WTC11 (cell line): ENCODE measurements at regions not wholly inside any gene's neighbourhood (a gene's known extent, or its start where the extent isn't known, plus 50 kb on each side); places are given as distances from the start of the nearest gene placed in this dataset.

Experiments used
- ATAC-seq: fragments of 200-7000 bp; cut with Tn5 transposase; 2 replicates; pipeline ENCODE4 v1.10.0; 2021; ENCODE audit warnings: mild to moderate bottlenecking, moderate library complexity
- CTCF ChIA-PET: fragments of 300-600 bp; sonication (Branson Sonifier 250); formaldehyde crosslinking; loops from one replicate; lab custom pipeline; 2021; ENCODE audit warnings: antibody characterized with exemption; lab: Charles Lee
- POLR2A ChIA-PET: fragments of 350-600 bp; sonication (Branson Sonifier 250); formaldehyde crosslinking; loops from one replicate; lab custom pipeline; 2021; ENCODE audit warnings: antibody characterized with exemption; lab: Charles Lee
- DNase-seq: peaks from one replicate; pipeline ENCODE4 v3.0.0; 2021; ENCODE audit warnings: low spot score
- H3K27ac Mint-ChIP-seq: 2 replicates; pipeline ENCODE4 v1.8.0; 2021; ENCODE audit warnings: mixed read lengths
- H3K27me3 Mint-ChIP-seq: 2 replicates; pipeline ENCODE4 v1.8.0; 2021; ENCODE audit warnings: low read depth, mild to moderate bottlenecking, moderate library complexity, mixed read lengths
- H3K36me3 Mint-ChIP-seq: 2 replicates; pipeline ENCODE4 v1.8.0; 2021; ENCODE audit warnings: mixed read lengths
- H3K4me1 Mint-ChIP-seq: 2 replicates; pipeline ENCODE4 v1.8.0; 2022; ENCODE audit warnings: mixed read lengths
- H3K4me3 Mint-ChIP-seq: 2 replicates; pipeline ENCODE4 v1.8.0; 2021; ENCODE audit warnings: mild to moderate bottlenecking, moderate library complexity, mixed read lengths
- H3K9me3 Mint-ChIP-seq: 2 replicates; pipeline ENCODE4 v1.8.0; 2021; ENCODE audit warnings: mixed read lengths
- CBFB ChIP-seq: sonication (generic); formaldehyde crosslinking; IDR thresholded peaks from 2 replicates; pipeline ENCODE4 v1.8.1; 2022; ENCODE audit warnings: mild to moderate bottlenecking, low read depth, missing genetic modification reagents
- ELF4 ChIP-seq: sonication (generic); formaldehyde crosslinking; IDR thresholded peaks from 2 replicates; pipeline ENCODE4 v1.8.1; 2022; ENCODE audit warnings: low read depth, mild to moderate bottlenecking, moderate library complexity, missing genetic modification reagents
- EMX1 ChIP-seq: fragments of 250-450 bp; sonication (Bioruptor Pico); IDR thresholded peaks from 2 replicates; pipeline ENCODE4 v1.8.0; 2021; ENCODE audit warnings: mild to moderate bottlenecking
- ERG ChIP-seq: fragments of 250-450 bp; sonication (Bioruptor Pico); IDR thresholded peaks from 2 replicates; pipeline ENCODE4 v1.8.0; 2021; ENCODE audit warnings: mild to moderate bottlenecking
- ESRRA ChIP-seq: sonication (generic); formaldehyde crosslinking; IDR thresholded peaks from 2 replicates; pipeline ENCODE4 v1.8.1; 2022; ENCODE audit warnings: mild to moderate bottlenecking, missing genetic modification reagents, borderline replicate concordance
- ETV6 ChIP-seq: sonication (generic); formaldehyde crosslinking; IDR thresholded peaks from 2 replicates; pipeline ENCODE4 v1.8.1; 2022; ENCODE audit warnings: mild to moderate bottlenecking, missing genetic modification reagents
- GTF2I ChIP-seq: fragments of 250-450 bp; sonication (Bioruptor Pico); conservative IDR thresholded peaks from 2 replicates; pipeline ENCODE4 v1.4.0; 2021; ENCODE audit warnings: mild to moderate bottlenecking
- KAT7 ChIP-seq: sonication (generic); formaldehyde crosslinking; IDR thresholded peaks from 2 replicates; pipeline ENCODE4 v1.8.1; 2023; ENCODE audit warnings: missing genetic modification reagents, mild to moderate bottlenecking, borderline replicate concordance
- NR3C1 ChIP-seq: sonication (generic); formaldehyde crosslinking; conservative IDR thresholded peaks from 2 replicates; pipeline ENCODE4 v1.8.1; 2023; ENCODE audit warnings: low read depth, mild to moderate bottlenecking, missing genetic modification reagents
- PREB ChIP-seq: sonication (generic); formaldehyde crosslinking; IDR thresholded peaks from 2 replicates; pipeline ENCODE4 v1.8.1; 2022; ENCODE audit warnings: mild to moderate bottlenecking, missing genetic modification reagents, moderate library complexity, borderline replicate concordance
- SMAD4 ChIP-seq: sonication (generic); formaldehyde crosslinking; IDR thresholded peaks from 2 replicates; pipeline ENCODE4 v1.8.0; 2022; ENCODE audit warnings: mild to moderate bottlenecking, missing genetic modification reagents
- SOX15 ChIP-seq: fragments of 250-450 bp; sonication (Bioruptor Pico); IDR thresholded peaks from 2 replicates; pipeline ENCODE4 v1.9.0; 2021; ENCODE audit warnings: mild to moderate bottlenecking
- STAT6 ChIP-seq: sonication (generic); formaldehyde crosslinking; conservative IDR thresholded peaks from 2 replicates; pipeline ENCODE4 v1.8.1; 2023; ENCODE audit warnings: mild to moderate bottlenecking, low read depth, missing genetic modification reagents, moderate library complexity
- TEAD4 ChIP-seq: sonication (generic); formaldehyde crosslinking; IDR thresholded peaks from 2 replicates; pipeline ENCODE4 v1.8.0; 2022; ENCODE audit warnings: mild to moderate bottlenecking, missing genetic modification reagents
- USF1 ChIP-seq: sonication (generic); formaldehyde crosslinking; IDR thresholded peaks from 2 replicates; pipeline ENCODE4 v1.8.0; 2022; ENCODE audit warnings: mild to moderate bottlenecking, missing genetic modification reagents
- USF2 ChIP-seq: sonication (generic); formaldehyde crosslinking; IDR thresholded peaks from 2 replicates; pipeline ENCODE4 v1.8.1; 2023; ENCODE audit warnings: mild to moderate bottlenecking, missing genetic modification reagents, moderate library complexity
- ZBTB43 ChIP-seq: sonication (generic); formaldehyde crosslinking; IDR thresholded peaks from 2 replicates; pipeline ENCODE4 v1.8.1; 2023; ENCODE audit warnings: mild to moderate bottlenecking, missing genetic modification reagents
- ZNF263 ChIP-seq: sonication (generic); formaldehyde crosslinking; IDR thresholded peaks from 2 replicates; pipeline ENCODE4 v1.8.1; 2022; ENCODE audit warnings: low read depth, mild to moderate bottlenecking, moderate library complexity, missing genetic modification reagents
- ZNF317 ChIP-seq: sonication (generic); formaldehyde crosslinking; IDR thresholded peaks from 2 replicates; pipeline ENCODE4 v1.8.1; 2023; ENCODE audit warnings: low read depth, mild to moderate bottlenecking, moderate library complexity, missing genetic modification reagents, borderline replicate concordance
- ZNF416 ChIP-seq: fragments of 250-450 bp; sonication (Bioruptor Pico); IDR thresholded peaks from 2 replicates; pipeline ENCODE4 v1.9.0; 2021; ENCODE audit warnings: mild to moderate bottlenecking, inconsistent platforms

- no peak overlapping the region for H3K4me3 Mint-ChIP-seq
- peaks cover 3% of the 10 kb centered on the region; the same call in 1 of the 2 replicates for H3K4me1 Mint-ChIP-seq
- POLR2A ChIA-PET = no interaction called here
- DNase-seq (no peak), ATAC-seq (no peak)
- H3K27me3 Mint-ChIP-seq = peaks cover 6% of the 10 kb centered on the region
- TF ChIP-seq GTF2I (CRISPR knock-in tag) = no peak
- TF ChIP-seq ERG (CRISPR knock-in tag) = no peak
- no peak for TF ChIP-seq ZNF263 (CRISPR knock-in tag)
- H3K9me3 Mint-ChIP-seq = peaks cover 6% of the 10 kb centered on the region
- H3K36me3 Mint-ChIP-seq = no peaks in the 10 kb centered on the region
- CTCF ChIA-PET = interaction anchor here (1.1 to 1.3 kb wide), 2 partner anchors 19 to 126 kb away, joined by 3 to 5 read pairs; no protein-coding TSS in a partner anchor
- H3K27ac Mint-ChIP-seq = no peak overlapping the region
Observed at GRCh38 chr2:126990605-126991532, 92.2 kb downstream of the TEX51 start.

- H3K9me3 Mint-ChIP-seq = no peaks in the 10 kb centered on the region; the same call in 1 of the 2 replicates
- no peak overlapping the region for H3K27ac Mint-ChIP-seq
- no peak for TF ChIP-seq EMX1
- no peak for TF ChIP-seq SMAD4 (CRISPR knock-in tag)
- no peak for TF ChIP-seq PREB (CRISPR knock-in tag)
- no peak for TF ChIP-seq ZNF416 (CRISPR knock-in tag)
- no peak for TF ChIP-seq CBFB (CRISPR knock-in tag)
- TF ChIP-seq TEAD4 (CRISPR knock-in tag) = no peak
- no peak for TF ChIP-seq USF1
- no peak for TF ChIP-seq USF2
- no peak for TF ChIP-seq ESRRA (CRISPR knock-in tag)
- TF ChIP-seq ELF4 (CRISPR knock-in tag) = no peak
- TF ChIP-seq SOX15 (CRISPR knock-in tag) = no peak
- TF ChIP-seq KAT7 = no peak
- no peak for TF ChIP-seq NR3C1 (CRISPR knock-in tag)
- H3K36me3 Mint-ChIP-seq = no peaks in the 10 kb centered on the region
- CTCF ChIA-PET = no interaction called here
- no peak overlapping the region for H3K4me3 Mint-ChIP-seq
- H3K27me3 Mint-ChIP-seq = peaks cover 3% of the 10 kb centered on the region; the same call in 1 of the 2 replicates
- DNase-seq = no peak
- POLR2A ChIA-PET = no interaction called here
- no peak for ATAC-seq
- H3K4me1 Mint-ChIP-seq = peaks cover 4% of the 10 kb centered on the region; the same call in 1 of the 2 replicates
Observed at GRCh38 chr2:126994340-126994777, 95.7 kb downstream of the TEX51 start.

GRCh38 chr2:126995621-126996377 lies 97.1 kb downstream of the TEX51 start:
- H3K36me3 Mint-ChIP-seq = no peaks in the 10 kb centered on the region
- ChIA-PET CTCF (interaction anchor here (1.1 to 1.5 kb wide), 2 partner anchors 9 to 72 kb away, joined by 3 read pairs; no protein-coding TSS in a partner anchor), POLR2A (interaction anchor here (1.2 kb wide), 1 partner anchor 9 kb away, joined by 3 read pairs; no protein-coding TSS in a partner anchor)
- peaks cover 3% of the 10 kb centered on the region; the same call in 1 of the 2 replicates for H3K27me3 Mint-ChIP-seq
- no peak overlapping the region for H3K27ac Mint-ChIP-seq
- peaks cover 4% of the 10 kb centered on the region; the same call in 1 of the 2 replicates for H3K4me1 Mint-ChIP-seq
- ATAC-seq (peak; percentile 46; the same call in 1 of the 2 replicates), DNase-seq (no peak)
- no peak overlapping the region for H3K4me3 Mint-ChIP-seq
- H3K9me3 Mint-ChIP-seq = no peaks in the 10 kb centered on the region; the same call in 1 of the 2 replicates
- TF ChIP-seq ZNF317 (CRISPR knock-in tag) = no peak
- TF ChIP-seq ETV6 (CRISPR knock-in tag) = no peak
- TF ChIP-seq ZBTB43 (CRISPR knock-in tag) = no peak
- no peak for TF ChIP-seq STAT6 (CRISPR knock-in tag)
- TF ChIP-seq ERG (CRISPR knock-in tag) = no peak
